ENCODE measurements at regions not wholly inside any gene's neighbourhood (a gene's known extent, or its start where the extent isn't known, plus 50 kb on each side); places are given as distances from the start of the nearest gene placed in this dataset.

- TF ChIP-seq CTCF (IDR thresholded peaks at IDR 0.05; ENCODE audit: poor library complexity), result no peak
- no peak for TF ChIP-seq EZH2phosphoT487 (IDR thresholded peaks at IDR 0.05; ENCODE audit: low read depth, severe bottlenecking, unreplicated experiment)
Measured at GRCh38 chr1:229131243-229132105, 139.4 kb upstream of the RAB4A start.

All from hepatocyte (in vitro differentiated cells).